Endothelial cell of umbilical vein (primary cell): ENCODE measurements at regions not wholly inside any gene's neighbourhood (a gene's known extent, or its start where the extent isn't known, plus 50 kb on each side); places are given as distances from the start of the nearest gene placed in this dataset.

Source experiments
- CTCF ChIP-seq, 2 donors: IDR thresholded peaks; 1 replicate in 1 of 2; 2 replicates in 1 of 2; pipeline ENCODE4 v1.5.1; 2011; ENCODE audit warnings: low read length in 2 of 2, mild to moderate bottlenecking in 2 of 2, moderate library complexity in 2 of 2, control low read depth in 1 of 2, inconsistent platforms in 1 of 2, low read depth in 1 of 2; ENCODE audit not compliant: insufficient read depth in 1 of 2; ENCODE audit errors: extremely low read depth in 1 of 2
- EZH2 ChIP-seq: IDR thresholded peaks from 2 replicates; pipeline ENCODE4 v1.6.1; 2012; ENCODE audit warnings: borderline replicate concordance, low read depth, mild to moderate bottlenecking, moderate library complexity, low read length, inconsistent platforms; ENCODE audit not compliant: severe bottlenecking
- FOS ChIP-seq: IDR thresholded peaks from 2 replicates; pipeline ENCODE4 v1.6.1; 2011; ENCODE audit warnings: mild to moderate bottlenecking, low read length, moderate library complexity, borderline replicate concordance; ENCODE audit not compliant: insufficient read depth
- GATA2 ChIP-seq: IDR thresholded peaks from 2 replicates; pipeline ENCODE4 v1.7.0; 2011; ENCODE audit warnings: low read depth, mild to moderate bottlenecking, moderate library complexity, mixed read lengths, low read length; ENCODE audit not compliant: insufficient read length, insufficient read depth
- JUN ChIP-seq: IDR thresholded peaks from 2 replicates; pipeline ENCODE4 v1.6.1; 2011; ENCODE audit warnings: borderline replicate concordance, low read depth; ENCODE audit not compliant: insufficient read length, insufficient read depth
- POLR2A ChIP-seq: IDR thresholded peaks from 2 replicates; pipeline ENCODE4 v1.6.1; 2012; ENCODE audit warnings: low read depth, mild to moderate bottlenecking, control low read depth, low read length
- POLR2AphosphoS5 ChIP-seq: IDR thresholded peaks from 2 replicates; pipeline ENCODE4 v1.6.1; 2012; ENCODE audit warnings: low read depth, mild to moderate bottlenecking, control low read depth, low read length, moderate library complexity; ENCODE audit not compliant: insufficient read depth
- TF ChIP-seq, protein P1 (sequence below): IDR thresholded peaks from 2 replicates; pipeline ENCODE4 v1.6.1; 2011; ENCODE audit not compliant: insufficient read depth, insufficient read length

DNA sequence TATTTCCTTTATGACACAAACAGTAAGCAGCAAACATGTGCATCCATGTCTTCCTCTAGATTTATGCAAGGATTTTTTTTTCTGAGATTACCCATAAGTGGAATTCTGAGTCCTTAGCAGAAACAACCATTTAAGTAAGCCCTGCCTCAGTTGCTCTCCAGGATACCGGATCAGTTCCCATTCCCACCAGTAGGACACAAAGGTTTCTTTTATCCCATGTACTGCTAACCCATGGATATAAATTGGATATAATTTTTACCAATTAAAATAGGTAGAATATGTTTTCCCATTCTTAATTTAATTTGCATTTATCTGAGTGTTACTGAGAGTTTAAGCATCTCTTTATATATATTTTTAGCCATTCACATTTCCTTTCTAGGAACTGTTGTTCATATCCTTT is 280.9 kb downstream of the FGFR2 start:
- no peak for TF ChIP-seq CTCF (IDR thresholded peaks at IDR 0.05; ENCODE audit: extremely low read depth in 1 of 2, insufficient read depth in 1 of 2, low read depth in 1 of 2, low read length in 2 of 2)
- TF ChIP-seq, protein P1, sequence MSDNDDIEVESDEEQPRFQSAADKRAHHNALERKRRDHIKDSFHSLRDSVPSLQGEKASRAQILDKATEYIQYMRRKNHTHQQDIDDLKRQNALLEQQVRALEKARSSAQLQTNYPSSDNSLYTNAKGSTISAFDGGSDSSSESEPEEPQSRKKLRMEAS: no peak
- TF ChIP-seq POLR2A: no peak
- TF ChIP-seq POLR2AphosphoS5: no peak
- no peak for TF ChIP-seq EZH2
- no peak for TF ChIP-seq FOS
- TF ChIP-seq JUN: no peak
- no peak for TF ChIP-seq GATA2
